ENCODE measurements at regions not wholly inside any gene's neighbourhood (a gene's known extent, or its start where the extent isn't known, plus 50 kb on each side); places are given as distances from the start of the nearest gene placed in this dataset.

DNA sequence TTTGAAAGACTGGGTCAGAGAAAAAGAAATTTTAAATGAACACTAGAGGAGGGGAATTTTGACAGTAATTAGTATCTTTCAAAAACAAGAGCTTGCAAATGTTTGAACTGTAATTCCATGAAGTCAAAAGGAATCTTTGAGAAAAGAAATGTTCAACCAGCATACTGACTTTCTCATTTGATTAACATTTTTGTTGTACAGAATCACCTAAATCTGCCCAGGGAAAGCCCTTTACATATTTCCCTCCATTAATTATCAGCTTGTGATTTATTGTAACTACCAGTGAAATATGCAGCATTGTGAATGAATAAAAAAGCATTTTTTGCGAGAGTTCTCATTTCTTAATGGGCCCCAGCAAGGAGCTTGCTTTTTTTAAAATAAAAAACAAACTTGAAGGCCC, 61.2 kb upstream of the CCDC91 start:
- TF ChIP-seq, protein P1, sequence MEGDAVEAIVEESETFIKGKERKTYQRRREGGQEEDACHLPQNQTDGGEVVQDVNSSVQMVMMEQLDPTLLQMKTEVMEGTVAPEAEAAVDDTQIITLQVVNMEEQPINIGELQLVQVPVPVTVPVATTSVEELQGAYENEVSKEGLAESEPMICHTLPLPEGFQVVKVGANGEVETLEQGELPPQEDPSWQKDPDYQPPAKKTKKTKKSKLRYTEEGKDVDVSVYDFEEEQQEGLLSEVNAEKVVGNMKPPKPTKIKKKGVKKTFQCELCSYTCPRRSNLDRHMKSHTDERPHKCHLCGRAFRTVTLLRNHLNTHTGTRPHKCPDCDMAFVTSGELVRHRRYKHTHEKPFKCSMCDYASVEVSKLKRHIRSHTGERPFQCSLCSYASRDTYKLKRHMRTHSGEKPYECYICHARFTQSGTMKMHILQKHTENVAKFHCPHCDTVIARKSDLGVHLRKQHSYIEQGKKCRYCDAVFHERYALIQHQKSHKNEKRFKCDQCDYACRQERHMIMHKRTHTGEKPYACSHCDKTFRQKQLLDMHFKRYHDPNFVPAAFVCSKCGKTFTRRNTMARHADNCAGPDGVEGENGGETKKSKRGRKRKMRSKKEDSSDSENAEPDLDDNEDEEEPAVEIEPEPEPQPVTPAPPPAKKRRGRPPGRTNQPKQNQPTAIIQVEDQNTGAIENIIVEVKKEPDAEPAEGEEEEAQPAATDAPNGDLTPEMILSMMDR (conservative IDR thresholded peaks at IDR 0.05; ENCODE audit: low read length), result no peak
- no peak for TF ChIP-seq EZH2phosphoT487 (IDR thresholded peaks at IDR 0.05; ENCODE audit: borderline replicate concordance)
